CD14-positive monocyte (primary cell): ENCODE measurements at regions not wholly inside any gene's neighbourhood (a gene's known extent, or its start where the extent isn't known, plus 50 kb on each side); places are given as distances from the start of the nearest gene placed in this dataset.

ENCODE experiments used
- DNase-seq, 3 donors: peaks; one replicate each; pipeline ENCODE4 v3.0.0-alpha.2; 2011 to 2022
- H2AFZ ChIP-seq: 2 replicates; pipeline ENCODE4 v1.6.0; 2012; ENCODE audit warnings: mild to moderate bottlenecking, low read depth, low read length, inconsistent platforms; ENCODE audit not compliant: insufficient read depth, poor library complexity, severe bottlenecking
- H3K27ac ChIP-seq, 2 donors: 1 replicate in 1 of 2; 2 replicates in 1 of 2; pipeline ENCODE4 v1.5.1; 2012 to 2013; ENCODE audit warnings: low read length in 2 of 2, control low read depth in 1 of 2, inconsistent platforms in 1 of 2, low read depth in 1 of 2, mild to moderate bottlenecking in 1 of 2
- H3K27me3 ChIP-seq, 2 donors: one replicate each; pipeline versions ENCODE4 v1.6.0 to v1.6.1; 2011 to 2013; ENCODE audit warnings: low read length in 2 of 2; ENCODE audit not compliant: control insufficient read depth in 2 of 2, insufficient read depth in 2 of 2
- H3K36me3 ChIP-seq, 2 donors: replicated peaks in 1 of 2; 1 replicate in 1 of 2; 2 replicates in 1 of 2; pipeline versions ENCODE4 v1.5.1 to v1.6.1; 2012 to 2013; ENCODE audit warnings: low read length in 2 of 2, control low read depth in 1 of 2, inconsistent platforms in 1 of 2, mild to moderate bottlenecking in 1 of 2; ENCODE audit not compliant: insufficient read depth in 2 of 2, control insufficient read depth in 1 of 2
- H3K4me1 ChIP-seq, 2 donors: 1 replicate in 1 of 2; 2 replicates in 1 of 2; pipeline versions ENCODE4 v1.5.1 to v1.6.1; 2012 to 2013; ENCODE audit warnings: low read length in 2 of 2, control low read depth in 1 of 2, inconsistent platforms in 1 of 2, mild to moderate bottlenecking in 1 of 2, moderate library complexity in 1 of 2; ENCODE audit not compliant: insufficient read depth in 2 of 2, control insufficient read depth in 1 of 2
- H3K4me2 ChIP-seq: replicated peaks from 2 replicates; pipeline ENCODE3; 2012; ENCODE audit warnings: low read length, moderate library complexity, mild to moderate bottlenecking; ENCODE audit not compliant: poor library complexity, severe bottlenecking; ENCODE audit errors: extremely low read depth
- H3K4me3 ChIP-seq, 3 experiments: fragments of 200-600 bp in 1 of 3; sonication (generic) in 1 of 3; replicated peaks in 1 of 3; 1 replicate in 2 of 3; 2 replicates in 1 of 3; pipeline ENCODE4 v1.5.1; 2011 to 2013; ENCODE audit warnings: low read length in 3 of 3, mild to moderate bottlenecking in 3 of 3, control low read depth in 2 of 3, low read depth in 2 of 3, inconsistent platforms in 1 of 3, moderate library complexity in 1 of 3
- H3K79me2 ChIP-seq: 2 replicates; pipeline ENCODE4 v1.6.0; 2012; ENCODE audit warnings: mild to moderate bottlenecking, control low read depth, inconsistent platforms, low read length, moderate library complexity; ENCODE audit not compliant: insufficient read depth
- H3K9ac ChIP-seq: 2 replicates; pipeline ENCODE4 v1.6.0; 2017; ENCODE audit warnings: low read length, mild to moderate bottlenecking; ENCODE audit not compliant: insufficient read depth, poor library complexity, severe bottlenecking
- H3K9me3 ChIP-seq, 2 donors: replicated peaks in 1 of 2; 1 replicate in 1 of 2; 2 replicates in 1 of 2; pipeline versions ENCODE4 v1.5.1 to v1.6.1; 2012 to 2013; ENCODE audit warnings: low read length in 2 of 2, control low read depth in 1 of 2; ENCODE audit not compliant: control insufficient read depth in 1 of 2, insufficient read depth in 1 of 2
- H4K20me1 ChIP-seq: 2 replicates; pipeline ENCODE4 v1.6.0; 2012; ENCODE audit warnings: mild to moderate bottlenecking, low read length, control low read depth, moderate library complexity; ENCODE audit not compliant: insufficient read depth
- H3K27ac Mint-ChIP-seq, 7 donors: one replicate each; pipeline ENCODE4 v1.8.0; 2020; ENCODE audit warnings: mild to moderate bottlenecking in 7 of 7, mixed read lengths in 7 of 7, moderate library complexity in 6 of 7, inconsistent platforms in 2 of 7
- H3K27me3 Mint-ChIP-seq, 3 donors: one replicate each; pipeline ENCODE4 v1.8.0; 2021 to 2022; ENCODE audit warnings: low read depth in 3 of 3, mild to moderate bottlenecking in 3 of 3, mixed read lengths in 3 of 3, moderate library complexity in 3 of 3, inconsistent platforms in 1 of 3
- H3K36me3 Mint-ChIP-seq, 2 donors: one replicate each; pipeline ENCODE4 v1.8.0; 2020; ENCODE audit warnings: mixed read lengths in 2 of 2, inconsistent platforms in 1 of 2, mild to moderate bottlenecking in 1 of 2
- H3K4me1 Mint-ChIP-seq: one replicate; pipeline ENCODE4 v1.8.0; 2020; ENCODE audit warnings: mild to moderate bottlenecking, mixed read lengths
- H3K4me3 Mint-ChIP-seq, 2 donors: one replicate each; pipeline ENCODE4 v1.8.0; 2020; ENCODE audit warnings: mild to moderate bottlenecking in 2 of 2, mixed read lengths in 2 of 2, moderate library complexity in 1 of 2
- H3K9me3 Mint-ChIP-seq, 7 donors: one replicate each; pipeline ENCODE4 v1.8.0; 2020 to 2022; ENCODE audit warnings: mixed read lengths in 7 of 7, mild to moderate bottlenecking in 6 of 7, moderate library complexity in 6 of 7, inconsistent platforms in 2 of 7
- CTCF ChIP-seq: fragments of 200-600 bp; IDR thresholded peaks from one replicate; pipeline ENCODE4 v1.8.0; 2022; ENCODE audit warnings: antibody characterized with exemption, mild to moderate bottlenecking
- WGBS: methylation state at CpG from one replicate; pipeline ENCODE4 v1.1.5; 2013; ENCODE audit warnings: missing lambda C conversion rate; ENCODE audit not compliant: insufficient coverage; 5-methylcytosine and 5-hydroxymethylcytosine counted together
- intact Hi-C, 2 donors: fragments of 100-400 bp; cut with micrococcal nuclease; formaldehyde crosslinking; loops; one replicate each; pipeline versions ENCODE4 v1.15.0 to v1.15.1; 2023

- Mint-ChIP-seq H3K27ac (peak overlapping the region in 1 of 7 donors; percentile 20), H3K9me3 (peaks cover 9 to 28% (median 20%) of the 10 kb centered on the region in 7 donors), H3K4me1 (no peaks in the 10 kb centered on the region), H3K4me3 (no peak overlapping the region), H3K36me3 (no peaks in the 10 kb centered on the region), H3K27me3 (peaks cover 3 to 7% (median 3%) of the 10 kb centered on the region in 3 donors)
- Histone ChIP-seq H3K4me3 (no peak overlapping the region), H3K4me2 (no peak overlapping the region), H3K79me2 (no peaks in the 10 kb centered on the region), H3K9me3 (peaks cover 0 to 20% of the 10 kb centered on the region in 2 donors), H3K27me3 (no peaks in the 10 kb centered on the region), H4K20me1 (no peaks in the 10 kb centered on the region), H3K36me3 (no peaks in the 10 kb centered on the region), H3K27ac (no peak overlapping the region), H3K4me1 (no peaks in the 10 kb centered on the region), H2AFZ (no peak overlapping the region), H3K9ac (no peak overlapping the region)
- DNase-seq: no peak
- intact Hi-C loops: no loop called here
- WGBS: no CpG with 5 or more reads among the region's 3 CpGs
- no peak for TF ChIP-seq CTCF
These were observed 298.1 kb upstream of the CDYL start for GRCh38 chr6:4478098-4478497.

- intact Hi-C loops: no loop called here
- no peaks in the 10 kb centered on the region for H3K4me1 Mint-ChIP-seq
These were observed 301.4 kb upstream of the CDYL start for GRCh38 chr6:4474810-4475209.

More at GRCh38 chr6:4474810-4475209, 301.4 kb upstream of the CDYL start:
- no peaks in the 10 kb centered on the region for H3K4me1 ChIP-seq
- H4K20me1 ChIP-seq: no peaks in the 10 kb centered on the region
- H3K4me2 ChIP-seq: no peak overlapping the region
- H3K36me3 ChIP-seq: no peaks in the 10 kb centered on the region
- no peaks in the 10 kb centered on the region for H3K27me3 ChIP-seq
- no CpG with 5 or more reads among the region's 4 CpGs for WGBS
- Mint-ChIP-seq H3K9me3 (peaks cover 14 to 41% (median 33%) of the 10 kb centered on the region in 7 donors), H3K4me3 (no peak overlapping the region), H3K36me3 (no peaks in the 10 kb centered on the region), H3K27ac (no peak overlapping the region), H3K27me3 (peaks cover 3 to 7% (median 4%) of the 10 kb centered on the region in 3 donors)
- no peak for TF ChIP-seq CTCF
- no peak overlapping the region for H3K9ac ChIP-seq
- DNase-seq: no peak
- peaks cover 26 to 35% of the 10 kb centered on the region in 2 donors for H3K9me3 ChIP-seq
- no peak overlapping the region for H2AFZ ChIP-seq
- H3K27ac ChIP-seq: no peak overlapping the region
- no peaks in the 10 kb centered on the region for H3K79me2 ChIP-seq
- H3K4me3 ChIP-seq: no peak overlapping the region
